HG03066 (cell line): ENCODE measurements at regions not wholly inside any gene's neighbourhood (a gene's known extent, or its start where the extent isn't known, plus 50 kb on each side); places are given as distances from the start of the nearest gene placed in this dataset.

Source experiments
- ATAC-seq: cut with Tn5 transposase; IDR thresholded peaks from one replicate; pipeline ENCODE4 v1.9.1; 2021; ENCODE audit warnings: low read depth; ENCODE audit not compliant: unreplicated experiment

- no peak for ATAC-seq
Measured at GRCh38 chr16:51390877-51391276, 239.8 kb upstream of the SALL1 start.

GRCh38 chr16:51389881-51390280 lies 238.8 kb upstream of the SALL1 start:
- no peak for ATAC-seq

- ATAC-seq = no peak
Measured at GRCh38 chr16:51388516-51388951, 237.5 kb upstream of the SALL1 start.

- ATAC-seq = no peak
Measured at GRCh38 chr16:51383909-51384308, 232.8 kb upstream of the SALL1 start.

GRCh38 chr16:51382940-51383339 lies 231.9 kb upstream of the SALL1 start:
- no peak for ATAC-seq

- no peak for ATAC-seq
Measured at GRCh38 chr16:51382211-51382610, 231.1 kb upstream of the SALL1 start.

- no peak for ATAC-seq
Measured at GRCh38 chr16:51376080-51376479, 225.0 kb upstream of the SALL1 start.

GRCh38 chr16:51374790-51375189 lies 223.7 kb upstream of the SALL1 start:
- ATAC-seq = no peak

- no peak for ATAC-seq
Measured at GRCh38 chr16:51374346-51374745, 223.3 kb upstream of the SALL1 start.

- no peak for ATAC-seq
Measured at GRCh38 chr16:51365715-51366114, 214.6 kb upstream of the SALL1 start.

- no peak for ATAC-seq
Measured at GRCh38 chr16:51359141-51359955, 208.3 kb upstream of the SALL1 start.

GRCh38 chr16:51357839-51358238 lies 206.8 kb upstream of the SALL1 start:
- ATAC-seq = no peak

- ATAC-seq = no peak
Measured at GRCh38 chr16:51355875-51356274, 204.8 kb upstream of the SALL1 start.

GRCh38 chr16:51355195-51355594 lies 204.1 kb upstream of the SALL1 start:
- ATAC-seq = no peak

- ATAC-seq = no peak
Measured at GRCh38 chr16:51353055-51353454, 202.0 kb upstream of the SALL1 start.

GRCh38 chr16:51349626-51350025 lies 198.6 kb upstream of the SALL1 start:
- ATAC-seq = no peak

GRCh38 chr16:51343411-51343810 lies 192.3 kb upstream of the SALL1 start:
- no peak for ATAC-seq

- no peak for ATAC-seq
Measured at GRCh38 chr16:51341204-51341603, 190.1 kb upstream of the SALL1 start.

GRCh38 chr16:51337662-51338061 lies 186.6 kb upstream of the SALL1 start:
- no peak for ATAC-seq

- ATAC-seq = no peak
Measured at GRCh38 chr16:51328733-51329132, 177.7 kb upstream of the SALL1 start.

- no peak for ATAC-seq
Measured at GRCh38 chr16:51327001-51327400, 175.9 kb upstream of the SALL1 start.

GRCh38 chr16:51326131-51326856 lies 175.2 kb upstream of the SALL1 start:
- no peak for ATAC-seq
